H7 (cell line): ENCODE measurements at regions not wholly inside any gene's neighbourhood (a gene's known extent, or its start where the extent isn't known, plus 50 kb on each side); places are given as distances from the start of the nearest gene placed in this dataset.
"Not testable (repeated sequence)": the region's sequence is repeated elsewhere in the genome, so short reads cannot be mapped to it uniquely, and the experiment has no call there.

ENCODE experiments used
- DNase-seq: peaks from one replicate; pipeline ENCODE4 v3.0.0; 2012
- H3K27me3 ChIP-seq: 2 replicates; pipeline ENCODE4 v1.6.0; 2011; ENCODE audit warnings: mild to moderate bottlenecking, low read length; ENCODE audit not compliant: control insufficient read depth, insufficient read depth
- H3K36me3 ChIP-seq: replicated peaks from 2 replicates; pipeline ENCODE4 v1.5.1; 2011; ENCODE audit warnings: low read length; ENCODE audit not compliant: control insufficient read depth, insufficient read depth
- H3K4me3 ChIP-seq: 2 replicates; pipeline ENCODE4 v1.5.1; 2011; ENCODE audit warnings: low read depth, mild to moderate bottlenecking, control low read depth, low read length, moderate library complexity; ENCODE audit not compliant: insufficient read depth

DNA sequence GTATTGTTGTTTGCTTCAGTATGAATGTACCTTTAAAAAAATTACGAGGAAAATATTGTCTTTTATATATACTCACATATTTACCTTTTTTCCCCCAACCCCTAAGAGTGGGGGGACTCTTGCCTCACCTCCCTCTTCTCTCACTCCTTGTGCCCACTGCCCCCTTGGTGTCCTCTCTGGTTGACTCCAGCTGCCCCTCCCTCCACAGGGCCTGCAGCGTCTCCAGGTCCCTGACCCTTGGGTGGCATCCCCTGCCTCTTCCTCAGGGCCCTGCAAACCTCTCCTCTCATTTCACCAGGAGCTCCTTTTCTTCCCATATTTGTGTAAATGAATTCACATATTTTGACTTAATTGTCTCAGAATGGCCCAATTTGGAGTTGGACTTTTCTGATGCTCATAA is 184.3 kb upstream of the GOLGA6L22 start:
- DNase-seq, H3K4me3 ChIP-seq, H3K36me3 ChIP-seq, H3K27me3 ChIP-seq: not testable (repeated sequence)

DNA sequence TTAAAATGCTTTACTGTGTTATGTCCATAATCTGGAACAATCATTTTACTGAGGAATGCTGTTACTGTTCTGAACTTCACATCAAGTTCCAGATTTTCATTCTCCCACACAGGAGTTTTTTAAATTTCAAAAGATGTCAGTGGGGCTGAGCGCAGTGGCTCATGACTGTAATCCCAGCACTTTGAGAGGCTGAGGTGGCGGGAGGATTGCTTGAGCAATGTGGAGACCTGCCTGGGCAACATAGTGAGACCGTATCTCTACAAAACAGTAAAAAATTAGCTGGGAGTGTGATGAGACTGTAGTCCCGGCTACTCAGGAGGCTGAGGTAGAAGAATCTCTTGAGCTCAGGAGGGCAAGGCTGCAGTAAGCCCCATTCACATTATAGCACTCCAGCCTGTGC is 177.9 kb upstream of the GOLGA6L22 start:
- H3K4me3 ChIP-seq, DNase-seq, H3K36me3 ChIP-seq, H3K27me3 ChIP-seq: not testable (repeated sequence)

DNA sequence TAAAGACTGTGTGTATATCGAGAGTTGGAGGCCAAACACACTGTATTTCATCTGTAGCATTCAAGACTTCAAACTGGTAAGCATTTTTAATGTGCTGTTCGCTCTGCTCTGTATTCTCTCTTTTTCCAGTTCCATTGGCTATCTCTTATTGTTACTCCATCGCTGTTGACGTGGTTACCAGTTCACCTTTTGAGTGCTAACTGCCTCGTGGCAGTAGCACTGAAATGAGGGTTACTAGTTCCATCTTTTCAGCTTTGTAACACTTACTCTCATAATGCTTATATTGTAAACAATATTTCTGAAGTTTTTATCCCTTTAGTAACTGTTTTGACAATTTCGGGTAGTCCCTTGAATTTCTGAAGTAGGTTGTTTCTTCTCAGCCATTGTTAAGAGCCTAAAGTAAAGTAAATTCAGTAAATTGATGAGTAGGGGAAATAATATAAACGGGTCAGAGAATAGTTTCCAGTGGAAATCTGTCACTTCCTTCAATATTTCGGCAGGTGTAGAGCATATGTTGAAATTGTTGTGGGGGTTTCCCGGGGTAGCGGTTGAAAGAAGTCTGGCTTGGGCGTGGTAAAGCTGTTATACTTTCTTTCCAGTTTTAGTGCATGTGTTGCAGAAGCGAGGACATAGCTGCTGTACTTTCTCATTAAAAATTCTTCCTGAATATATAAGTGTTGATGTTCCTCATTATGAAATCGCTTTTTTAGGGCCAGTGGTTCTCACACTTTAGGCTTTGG is 175.7 kb upstream of the GOLGA6L22 start:
- not testable (repeated sequence) for H3K36me3 ChIP-seq, H3K27me3 ChIP-seq, H3K4me3 ChIP-seq, DNase-seq

DNA sequence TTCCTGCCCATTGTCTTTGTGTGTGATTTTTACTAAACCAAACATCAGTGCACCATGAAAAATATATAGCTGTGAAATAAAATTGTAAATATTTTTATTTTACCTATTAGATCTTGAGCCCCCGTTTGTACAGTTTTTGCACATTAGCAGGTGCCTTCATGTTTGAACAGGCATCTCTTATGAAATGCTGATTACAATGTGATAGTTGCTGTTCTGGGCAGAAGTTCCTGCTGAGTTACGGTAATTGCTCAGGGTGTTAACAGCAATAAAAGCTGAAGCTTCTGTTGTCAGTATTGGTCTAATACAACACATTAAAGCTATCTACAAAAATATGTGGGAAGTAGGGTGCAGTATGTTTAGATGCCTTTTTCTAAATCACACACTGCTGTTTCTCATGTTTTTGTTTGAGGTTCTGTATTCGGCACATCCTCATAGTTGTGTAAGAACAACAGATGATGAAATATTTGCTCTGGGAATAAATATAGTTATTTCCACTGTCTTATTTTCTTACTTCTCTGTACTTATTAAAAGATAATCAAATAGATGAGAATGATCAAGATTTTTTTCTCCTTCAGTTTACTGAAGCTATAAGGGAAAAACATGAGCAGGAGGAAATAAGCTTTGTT is 173.8 kb upstream of the GOLGA6L22 start:
- H3K4me3 ChIP-seq, DNase-seq, H3K36me3 ChIP-seq, H3K27me3 ChIP-seq: not testable (repeated sequence)

DNA sequence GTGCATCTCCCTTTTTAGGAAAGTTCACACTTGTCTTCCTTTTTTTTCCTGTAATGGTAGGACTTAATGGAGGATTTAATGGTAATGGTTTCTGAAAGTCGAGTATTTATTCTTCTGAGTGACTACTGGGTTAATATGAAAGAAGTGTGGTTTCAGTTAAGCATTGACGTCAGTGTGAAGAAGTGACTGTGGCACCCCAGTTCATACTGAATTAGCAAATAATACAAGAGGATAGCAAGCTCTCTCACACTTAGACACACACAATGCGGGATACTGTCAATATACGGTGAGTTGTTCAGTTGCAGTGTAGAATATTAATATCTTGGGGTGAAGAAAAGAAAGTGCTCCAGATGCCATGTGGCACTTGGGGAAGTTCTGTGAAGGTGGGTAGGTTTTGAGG is 167.6 kb upstream of the GOLGA6L22 start:
- H3K27me3 ChIP-seq, DNase-seq, H3K4me3 ChIP-seq, H3K36me3 ChIP-seq: not testable (repeated sequence)

DNA sequence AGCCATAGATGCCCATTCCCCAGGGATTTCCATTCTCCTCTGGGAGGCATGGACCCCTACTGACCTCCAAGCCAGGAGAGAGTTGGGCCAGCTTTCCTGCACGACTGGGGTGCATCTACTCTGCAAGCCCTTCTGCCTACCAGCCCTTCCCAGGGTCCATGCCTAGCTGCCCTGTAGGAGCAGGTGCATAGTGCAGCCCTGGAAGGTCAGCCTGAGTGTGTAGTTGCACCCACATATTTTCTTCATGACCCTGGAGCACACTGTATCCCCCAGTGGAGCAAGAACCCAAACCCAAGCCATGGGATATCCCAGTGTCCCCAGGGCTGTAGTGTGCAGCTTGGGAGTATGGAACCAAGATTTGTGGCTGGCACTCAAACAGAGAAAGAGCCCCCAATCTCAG is 155.6 kb upstream of the GOLGA6L22 start:
- not testable (repeated sequence) for DNase-seq

More for the DNA sequence above, 155.6 kb upstream of the GOLGA6L22 start:
- H3K36me3 ChIP-seq, H3K27me3 ChIP-seq, H3K4me3 ChIP-seq: not testable (repeated sequence)
